ENCODE measurements at regions not wholly inside any gene's neighbourhood (a gene's known extent, or its start where the extent isn't known, plus 50 kb on each side); places are given as distances from the start of the nearest gene placed in this dataset.
A peak's percentile ranks its signal among the peaks of the same experiment; 100 is the strongest.

GRCh38 chr5:112014783-112015395 lies 257.9 kb upstream of the NREP start:
- TF ChIP-seq Cebpa-rat (IDR thresholded peaks at IDR 0.05), result no peak
- H3K4me1 ChIP-seq, result peaks cover 0 to 6% (median 0%) of the 10 kb centered on the region in 10 experiments; a peak in 4 of 20 replicates
- H4K20me1 ChIP-seq, result no peaks in the 10 kb centered on the region
- H3K4me2 ChIP-seq, result no peak overlapping the region
- H3K36me3 ChIP-seq, result no peaks in the 10 kb centered on the region
- H3K27ac ChIP-seq, result no peak overlapping the region
- no peaks in the 10 kb centered on the region for H3K27me3 ChIP-seq
- no peaks in the 10 kb centered on the region for H3K9me3 ChIP-seq (replicated peaks in 1 of 11)
- no peak overlapping the region for H3K9ac ChIP-seq
- H3K4me3 ChIP-seq, result no peak overlapping the region

- H3K9ac ChIP-seq, result no peak overlapping the region
- no peak overlapping the region for H3K4me3 ChIP-seq
- H3K4me2 ChIP-seq, result no peak overlapping the region
- peaks cover 0 to 6% (median 0%) of the 10 kb centered on the region in 10 experiments; a peak in 4 of 20 replicates for H3K4me1 ChIP-seq
- no peak overlapping the region for H3K27ac ChIP-seq
- no peak for TF ChIP-seq Cebpa-rat (IDR thresholded peaks at IDR 0.05)
- no peaks in the 10 kb centered on the region for H3K36me3 ChIP-seq
- no peaks in the 10 kb centered on the region for H3K9me3 ChIP-seq (replicated peaks in 1 of 11)
- no peaks in the 10 kb centered on the region for H4K20me1 ChIP-seq
- H3K27me3 ChIP-seq, result no peaks in the 10 kb centered on the region
Measured at GRCh38 chr5:112013660-112014059, 256.7 kb upstream of the NREP start.

DNA sequence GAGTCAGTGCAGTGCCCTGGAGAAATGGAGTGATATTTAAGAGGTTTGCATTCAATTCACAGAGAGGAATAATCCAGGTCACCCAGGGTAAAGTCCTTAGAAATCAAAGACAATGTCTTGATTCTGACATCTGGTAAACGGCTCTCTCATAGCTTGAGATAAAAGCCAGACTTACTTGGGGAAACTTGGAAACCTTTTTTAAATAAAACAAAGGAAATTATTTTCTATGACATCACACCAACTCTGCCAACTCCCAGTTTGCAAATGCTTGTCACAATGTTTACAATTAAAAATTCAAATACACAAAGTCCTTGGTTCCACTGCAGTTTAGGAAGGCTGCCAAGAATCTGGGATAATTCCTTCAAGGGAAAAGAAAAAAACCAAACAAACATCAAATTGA lies 255.1 kb upstream of the NREP start:
- H3K36me3 ChIP-seq, result no peaks in the 10 kb centered on the region
- H3K4me2 ChIP-seq, result no peak overlapping the region
- no peak overlapping the region for H3K4me3 ChIP-seq
- H3K27ac ChIP-seq, result no peak overlapping the region
- no peaks in the 10 kb centered on the region for H4K20me1 ChIP-seq
- H3K9ac ChIP-seq, result no peak overlapping the region
- H3K27me3 ChIP-seq, result no peaks in the 10 kb centered on the region
- no peak for TF ChIP-seq Cebpa-rat (IDR thresholded peaks at IDR 0.05)
- H3K4me1 ChIP-seq, result peaks cover 0 to 7% (median under 1%) of the 10 kb centered on the region in 10 experiments; a peak in 6 of 20 replicates
- peaks cover 0 to 2% (median 0%) of the 10 kb centered on the region in 11 experiments; a peak in 1 of 22 replicates for H3K9me3 ChIP-seq (replicated peaks in 1 of 11)

DNA sequence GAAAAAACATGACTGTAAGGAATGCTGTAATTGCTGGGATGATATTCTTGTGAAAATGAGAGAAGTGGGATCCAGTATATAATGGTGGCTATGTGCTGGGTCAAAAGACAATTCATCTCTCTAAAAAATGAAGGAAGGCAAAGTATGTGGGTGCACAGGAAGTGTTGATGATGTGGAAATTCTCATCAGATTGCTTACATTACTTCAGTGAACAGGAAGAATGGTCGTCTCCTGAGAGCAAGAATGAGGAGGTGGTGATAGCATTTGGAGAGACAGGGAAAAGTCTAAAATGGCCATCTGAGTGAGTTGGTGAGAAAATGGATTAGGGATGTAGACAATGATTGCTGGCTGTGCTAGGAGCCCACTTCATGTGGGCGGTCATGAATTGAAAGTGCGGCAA lies 253.5 kb upstream of the NREP start:
- Histone ChIP-seq H3K27ac (no peak overlapping the region), H3K4me3 (no peak overlapping the region), H3K9me3 (replicated peaks in 1 of 11) (peaks cover 0 to 4% (median 0%) of the 10 kb centered on the region in 11 experiments; a peak in 1 of 22 replicates), H3K4me1 (peaks cover 0 to 23% (median 6%) of the 10 kb centered on the region in 10 experiments; a peak in 11 of 20 replicates), H4K20me1 (no peaks in the 10 kb centered on the region), H3K27me3 (no peaks in the 10 kb centered on the region), H3K9ac (no peak overlapping the region), H3K36me3 (no peaks in the 10 kb centered on the region), H3K4me2 (peak overlapping the region in 4 of 11 experiments; percentile 9 to 39 (median 15); a peak in 5 of 22 replicates)
- no peak for TF ChIP-seq Cebpa-rat (IDR thresholded peaks at IDR 0.05)

- peaks cover 0 to 37% (median 18%) of the 10 kb centered on the region in 10 experiments; a peak in 17 of 20 replicates for H3K4me1 ChIP-seq
- H3K4me3 ChIP-seq, result no peak overlapping the region
- no peak overlapping the region for H3K27ac ChIP-seq
- H3K9me3 ChIP-seq (replicated peaks in 1 of 11), result peaks cover 0 to 4% (median 0%) of the 10 kb centered on the region in 11 experiments; a peak in 1 of 22 replicates
- no peak for TF ChIP-seq Cebpa-rat (IDR thresholded peaks at IDR 0.05)
- H3K36me3 ChIP-seq, result no peaks in the 10 kb centered on the region
- H3K27me3 ChIP-seq, result no peaks in the 10 kb centered on the region
- H4K20me1 ChIP-seq, result no peaks in the 10 kb centered on the region
- H3K4me2 ChIP-seq, result peak overlapping the region in 3 of 11 experiments; percentile 29 to 37 (median 36); a peak in 4 of 22 replicates
- no peak overlapping the region for H3K9ac ChIP-seq
Measured at GRCh38 chr5:112006721-112007120, 249.7 kb upstream of the NREP start.

- Histone ChIP-seq H3K27ac (peak overlapping the region in 4 of 11 experiments; percentile 17 to 64 (median 36); a peak in 5 of 22 replicates), H3K4me2 (peak overlapping the region in 4 of 11 experiments; percentile 36 to 53 (median 47); a peak in 7 of 22 replicates)
Measured at GRCh38 chr5:112005623-112005930, 248.6 kb upstream of the NREP start.

GRCh38 chr5:112004867-112005622 lies 248.1 kb upstream of the NREP start:
- H3K36me3 ChIP-seq, result no peaks in the 10 kb centered on the region
- H3K9me3 ChIP-seq (replicated peaks in 1 of 11), result peaks cover 0 to 4% (median 0%) of the 10 kb centered on the region in 11 experiments; a peak in 1 of 22 replicates
- H3K4me3 ChIP-seq, result no peak overlapping the region
- H3K4me2 ChIP-seq, result peak overlapping the region; percentile 0 to 53 (median 36); a peak in 16 of 22 replicates
- TF ChIP-seq Cebpa-rat (IDR thresholded peaks at IDR 0.05), result no peak
- no peaks in the 10 kb centered on the region for H3K27me3 ChIP-seq
- H3K4me1 ChIP-seq, result peaks cover 0 to 31% (median 18%) of the 10 kb centered on the region in 10 experiments; a peak in 17 of 20 replicates
- no peaks in the 10 kb centered on the region for H4K20me1 ChIP-seq
- H3K27ac ChIP-seq, result peak overlapping the region in 6 of 11 experiments; percentile 6 to 64 (median 26); a peak in 8 of 22 replicates
- H3K9ac ChIP-seq, result no peak overlapping the region; a peak in 1 of 22 replicates

More at GRCh38 chr5:112005623-112005930, 248.6 kb upstream of the NREP start:
- no peaks in the 10 kb centered on the region for H3K36me3 ChIP-seq
- no peak for TF ChIP-seq Cebpa-rat (IDR thresholded peaks at IDR 0.05)
- peaks cover 0 to 4% (median 0%) of the 10 kb centered on the region in 11 experiments; a peak in 1 of 22 replicates for H3K9me3 ChIP-seq (replicated peaks in 1 of 11)
- H3K4me3 ChIP-seq, result no peak overlapping the region
- H4K20me1 ChIP-seq, result no peaks in the 10 kb centered on the region
- H3K4me1 ChIP-seq, result peaks cover 0 to 35% (median 18%) of the 10 kb centered on the region in 10 experiments; a peak in 17 of 20 replicates
- no peaks in the 10 kb centered on the region for H3K27me3 ChIP-seq
- H3K9ac ChIP-seq, result no peak overlapping the region; a peak in 1 of 22 replicates

DNA sequence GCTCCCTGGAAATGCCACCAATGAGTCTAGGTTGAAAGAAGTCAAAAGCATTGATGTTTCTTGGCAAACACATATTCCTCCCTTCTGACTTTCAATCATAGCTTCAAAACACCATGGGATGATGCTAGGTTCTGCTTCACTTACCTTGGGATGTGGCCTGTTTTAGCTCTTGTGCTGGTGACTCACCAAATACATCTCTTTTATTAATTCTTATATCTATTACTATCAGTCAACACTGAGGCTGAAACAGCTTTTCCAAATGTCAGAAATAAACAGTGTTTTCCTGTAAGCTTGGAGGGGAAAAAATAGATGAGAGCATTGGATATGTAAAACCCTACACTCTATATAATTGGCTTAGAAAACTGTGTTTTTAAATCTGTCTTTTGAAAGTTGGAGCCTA lies 245.4 kb upstream of the NREP start:
- H3K27me3 ChIP-seq, result no peaks in the 10 kb centered on the region
- H3K4me1 ChIP-seq, result peaks cover 0 to 31% (median 18%) of the 10 kb centered on the region in 10 experiments; a peak in 17 of 20 replicates
- H3K9ac ChIP-seq, result no peak overlapping the region
- H4K20me1 ChIP-seq, result no peaks in the 10 kb centered on the region
- H3K4me2 ChIP-seq, result no peak overlapping the region
- H3K27ac ChIP-seq, result no peak overlapping the region
- peaks cover 0 to 4% (median 0%) of the 10 kb centered on the region in 11 experiments; a peak in 1 of 22 replicates for H3K9me3 ChIP-seq (replicated peaks in 1 of 11)
- TF ChIP-seq Cebpa-rat (IDR thresholded peaks at IDR 0.05), result no peak
- H3K4me3 ChIP-seq, result no peak overlapping the region
- no peaks in the 10 kb centered on the region for H3K36me3 ChIP-seq

GRCh38 chr5:111999286-111999685 lies 242.3 kb upstream of the NREP start:
- Histone ChIP-seq H3K4me2 (no peak overlapping the region), H3K9me3 (replicated peaks in 1 of 11) (no peaks in the 10 kb centered on the region), H3K27me3 (no peaks in the 10 kb centered on the region), H3K27ac (no peak overlapping the region), H3K36me3 (no peaks in the 10 kb centered on the region), H4K20me1 (no peaks in the 10 kb centered on the region), H3K9ac (no peak overlapping the region), H3K4me3 (no peak overlapping the region), H3K4me1 (peaks cover 0 to 2% (median under 1%) of the 10 kb centered on the region in 10 experiments; a peak in 12 of 20 replicates)
- TF ChIP-seq Cebpa-rat (IDR thresholded peaks at IDR 0.05), result no peak
